GM19455 (cell line): ENCODE measurements at regions not wholly inside any gene's neighbourhood (a gene's known extent, or its start where the extent isn't known, plus 50 kb on each side); places are given as distances from the start of the nearest gene placed in this dataset.

ENCODE experiments used
- ATAC-seq: cut with Tn5 transposase; IDR thresholded peaks from one replicate; pipeline ENCODE4 v1.9.1; 2021; ENCODE audit not compliant: unreplicated experiment

DNA sequence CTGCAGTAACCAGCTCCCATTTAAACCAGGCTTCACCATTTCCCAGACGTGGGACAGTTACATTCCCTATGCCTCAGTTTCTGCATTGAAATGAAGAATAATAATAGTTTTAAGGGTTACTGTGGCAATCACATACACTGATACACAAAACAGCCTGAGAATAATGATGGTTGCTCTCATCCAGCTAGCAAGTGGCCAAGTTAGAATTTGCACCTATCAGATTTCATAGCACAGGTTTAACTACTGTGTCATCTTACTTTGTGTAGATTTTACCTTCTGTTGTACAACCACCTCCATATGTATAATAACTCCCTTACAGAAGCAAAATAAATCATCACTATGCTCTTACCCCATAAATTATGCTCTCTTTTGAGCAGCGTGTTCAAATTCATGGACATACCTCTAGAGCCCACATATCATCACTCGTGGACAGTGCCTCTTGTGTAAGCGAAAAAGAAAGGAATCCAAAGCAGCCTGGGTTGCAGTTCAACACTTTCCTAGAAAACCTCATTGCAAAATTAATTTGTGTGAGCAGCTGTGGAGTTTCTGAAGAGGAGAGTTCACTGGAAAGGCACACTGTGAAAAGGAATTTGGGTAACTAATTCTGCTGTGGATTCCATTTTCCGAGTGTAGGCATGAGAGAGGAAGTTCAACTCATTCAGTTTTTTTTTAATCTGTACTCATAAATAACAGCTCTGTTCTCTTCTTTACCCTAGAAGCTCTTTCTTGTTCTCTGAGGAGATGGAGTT lies 492.5 kb downstream of the ARL4A start:
- no peak for ATAC-seq

DNA sequence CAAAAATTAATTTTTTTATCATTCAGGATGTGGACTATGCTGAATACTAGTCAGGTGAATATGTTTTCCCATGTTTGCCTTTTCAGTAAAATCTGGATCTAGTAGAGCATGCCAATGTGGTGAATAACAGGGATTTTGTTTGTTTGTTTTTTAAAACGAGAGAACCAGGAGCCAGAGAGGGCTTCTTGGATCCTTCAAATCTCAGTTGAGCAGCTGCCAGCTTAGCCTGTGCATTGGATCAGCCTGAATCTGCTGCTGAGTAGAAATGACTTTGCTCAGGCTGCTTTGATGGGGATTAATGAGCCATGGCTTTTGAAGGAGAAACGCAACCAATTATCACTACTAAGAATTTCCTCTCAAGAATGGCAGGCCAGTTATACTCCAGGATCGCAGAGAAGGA lies 493.8 kb downstream of the ARL4A start:
- no peak for ATAC-seq

DNA sequence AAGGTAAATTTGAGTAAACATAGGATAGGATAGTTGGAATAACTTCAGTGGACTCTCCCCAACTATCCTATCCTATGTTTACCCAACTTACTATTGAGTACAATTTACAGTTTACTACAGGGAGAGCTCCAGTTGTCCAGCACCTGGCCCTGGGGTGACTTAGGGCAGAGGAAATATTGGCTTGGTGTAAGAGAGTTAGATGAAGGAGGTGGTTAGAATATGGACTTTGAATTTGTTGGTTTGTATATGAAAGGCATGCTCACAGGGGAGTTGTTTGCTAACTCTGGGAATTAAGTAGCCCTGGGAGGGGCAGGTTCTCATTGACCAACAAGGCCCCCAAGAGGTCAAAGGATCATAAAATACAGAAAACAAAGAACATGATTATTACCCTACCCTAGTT lies 497.7 kb downstream of the ARL4A start:
- no peak for ATAC-seq

DNA sequence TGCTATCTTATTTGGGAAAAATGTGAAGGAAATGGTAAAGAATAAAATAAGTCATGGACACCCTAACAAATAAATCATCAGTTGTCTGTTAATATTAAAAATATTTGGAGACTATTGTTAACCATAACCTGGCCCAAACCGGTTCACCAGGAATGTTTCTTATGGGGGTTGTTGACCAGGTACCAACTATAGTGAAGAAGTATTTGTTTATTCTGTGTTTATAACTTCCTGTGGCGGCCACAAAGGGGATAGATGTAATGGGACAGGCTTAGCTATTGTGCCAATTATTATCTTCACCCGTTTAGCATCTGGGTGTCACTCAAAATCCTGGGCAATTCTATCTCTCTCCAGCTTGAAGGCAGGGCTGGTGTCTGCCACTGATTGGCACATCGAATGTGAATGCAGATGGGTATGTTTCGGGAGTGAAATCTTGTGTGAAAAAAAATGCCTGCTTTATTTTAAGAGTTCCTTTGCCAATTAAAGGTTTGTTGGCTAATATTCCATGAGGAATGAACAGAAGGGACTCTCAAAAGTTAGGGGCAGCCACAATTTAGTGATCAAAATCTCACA lies 500.9 kb downstream of the ARL4A start:
- ATAC-seq, result no peak

DNA sequence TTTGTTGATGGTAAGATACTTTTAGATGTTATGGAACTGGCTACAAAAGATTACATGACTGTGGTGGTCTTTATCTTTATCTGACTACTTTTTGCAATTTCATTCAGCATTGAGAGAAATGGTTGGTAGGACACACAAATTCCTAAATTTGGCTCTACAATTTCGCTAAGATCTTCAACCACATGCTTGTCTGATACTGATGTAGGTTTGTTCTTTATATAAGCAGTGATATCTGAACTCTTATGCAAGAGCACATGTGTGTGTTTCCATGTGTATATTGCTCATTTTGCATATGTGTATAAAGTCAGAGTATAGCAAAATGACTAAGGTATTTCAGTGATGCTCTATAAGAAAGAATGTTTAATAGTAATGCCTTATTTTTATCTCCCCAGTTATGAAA lies 501.5 kb downstream of the ARL4A start:
- no peak for ATAC-seq

DNA sequence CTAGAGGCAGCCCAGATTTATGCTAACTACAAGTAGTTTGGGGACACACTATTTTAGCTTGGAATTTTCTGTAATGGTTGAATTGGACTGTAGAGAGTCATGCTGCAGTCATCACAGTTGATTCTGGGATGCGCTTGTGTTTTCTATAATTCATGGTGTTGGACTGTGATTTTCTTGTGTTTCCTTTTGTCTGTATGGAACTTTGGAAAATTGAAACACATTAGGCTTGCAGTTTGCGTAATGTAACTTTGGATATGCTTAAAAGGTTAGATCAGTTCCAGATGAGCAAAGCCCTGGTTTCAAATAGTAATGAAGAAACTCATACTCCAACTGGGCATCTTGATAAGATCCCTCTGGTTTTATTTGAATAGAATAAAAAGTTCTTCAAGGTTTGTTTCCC lies 502.2 kb downstream of the ARL4A start:
- ATAC-seq, result no peak

DNA sequence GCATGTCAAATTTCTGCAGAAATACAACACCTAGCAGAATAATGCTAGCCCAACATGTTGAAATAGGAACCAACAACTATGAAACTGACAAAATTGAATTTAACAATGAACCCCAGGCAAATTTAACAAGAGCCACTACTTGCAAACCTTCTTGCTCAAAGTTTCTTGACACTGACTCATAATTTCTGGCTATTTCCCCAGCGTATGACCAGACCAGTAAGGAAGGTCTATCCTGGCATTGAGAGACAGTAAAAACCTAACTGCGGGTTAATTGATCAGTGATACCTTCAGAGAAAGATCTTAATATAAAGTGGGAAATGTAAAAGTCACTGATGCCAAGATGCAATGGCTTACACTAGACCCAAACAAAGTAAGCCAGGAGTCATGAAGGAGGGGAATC lies 510.1 kb downstream of the ARL4A start:
- ATAC-seq, result no peak

DNA sequence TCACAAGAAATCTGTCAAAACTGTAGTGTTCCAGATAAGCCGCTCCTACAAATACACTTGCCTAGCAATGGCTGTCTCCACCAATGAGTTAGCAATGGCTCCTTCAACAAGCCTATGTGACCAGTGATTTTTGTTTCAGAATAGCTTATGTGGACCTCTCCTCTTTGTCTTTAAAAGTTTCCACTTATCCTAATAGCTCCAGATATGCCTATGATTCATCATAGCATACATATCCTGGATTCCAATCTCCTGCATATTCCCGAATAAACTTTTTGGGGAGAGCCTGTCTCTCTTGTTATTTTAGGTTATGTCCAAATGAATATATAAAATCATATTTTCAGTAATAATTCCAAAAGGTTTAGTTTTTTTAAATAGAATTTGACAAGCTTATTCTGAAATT lies 510.6 kb downstream of the ARL4A start:
- no peak for ATAC-seq

DNA sequence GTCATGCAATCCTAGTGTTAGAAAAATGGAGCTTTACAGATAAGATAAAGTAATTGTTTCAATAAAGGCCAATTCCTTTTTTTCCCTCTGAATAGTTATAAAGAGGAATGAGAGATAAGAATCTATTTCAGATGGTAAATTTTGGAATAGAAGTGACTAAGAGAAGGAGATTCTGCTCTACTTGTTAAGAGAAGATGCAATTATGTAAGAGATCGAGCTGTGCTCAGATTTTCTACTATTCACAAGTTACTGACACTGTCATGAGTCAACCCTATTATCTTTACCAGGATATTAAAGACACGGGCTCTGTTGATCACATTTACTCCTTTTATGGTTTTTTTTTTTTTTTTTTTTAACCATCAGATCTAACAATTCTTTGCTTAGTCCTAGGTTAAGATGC lies 511.3 kb downstream of the ARL4A start:
- ATAC-seq, result no peak

DNA sequence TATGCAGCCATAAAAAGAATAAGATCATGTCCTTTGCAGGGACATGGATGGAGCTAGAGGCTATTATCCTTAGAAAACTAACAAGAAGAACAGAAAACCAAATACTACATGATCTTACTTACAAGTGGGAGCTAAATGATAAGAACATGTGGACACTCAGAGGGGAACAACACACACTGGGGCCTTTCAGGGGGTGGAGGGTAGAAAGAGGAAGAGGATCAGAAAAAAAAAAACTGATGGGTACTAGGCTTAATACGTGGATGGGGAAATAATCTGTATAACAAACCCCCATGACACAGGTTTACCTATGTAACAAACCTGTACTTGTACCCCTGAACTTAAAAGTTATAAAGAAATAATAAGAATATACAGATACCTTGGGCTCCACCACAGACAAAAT lies 514.2 kb downstream of the ARL4A start:
- ATAC-seq, result no peak

DNA sequence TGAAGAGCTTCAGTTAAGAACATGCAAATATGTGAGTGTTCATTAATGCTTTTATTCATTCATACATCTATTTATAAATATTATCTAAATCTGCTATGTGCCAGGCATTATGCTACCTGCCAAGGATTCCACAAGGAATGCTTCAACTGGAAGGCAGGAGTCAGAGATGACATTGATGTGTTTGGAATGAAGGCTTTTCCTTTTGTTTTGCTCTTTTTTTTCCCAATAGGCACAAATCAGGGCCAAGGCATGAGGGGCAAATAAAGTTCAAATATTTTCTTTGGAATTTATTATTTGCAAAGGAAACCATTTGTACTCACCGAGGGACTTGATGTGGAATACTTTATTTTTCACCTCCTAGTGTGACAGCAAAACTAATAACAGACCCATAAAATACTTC lies 530.3 kb downstream of the ARL4A start:
- no peak for ATAC-seq

DNA sequence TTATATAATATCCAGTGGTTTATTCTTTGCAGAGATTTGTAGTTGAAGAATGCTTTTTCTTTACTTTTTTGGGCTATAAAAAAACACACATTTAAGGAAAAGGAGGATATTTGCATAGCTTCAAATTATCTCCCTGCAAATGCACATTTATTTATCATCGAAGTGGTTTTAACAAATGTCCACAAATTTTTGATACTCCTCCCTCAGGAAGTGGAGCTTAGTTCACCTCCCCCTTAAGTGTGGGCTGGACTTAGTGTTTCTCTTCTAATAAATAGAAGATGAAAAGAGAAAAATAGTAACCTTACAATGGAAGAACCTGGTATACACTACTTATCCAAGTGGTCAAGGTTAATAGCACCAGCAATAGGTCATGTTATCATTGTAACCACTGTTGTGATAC lies 537.6 kb downstream of the ARL4A start:
- no peak for ATAC-seq

DNA sequence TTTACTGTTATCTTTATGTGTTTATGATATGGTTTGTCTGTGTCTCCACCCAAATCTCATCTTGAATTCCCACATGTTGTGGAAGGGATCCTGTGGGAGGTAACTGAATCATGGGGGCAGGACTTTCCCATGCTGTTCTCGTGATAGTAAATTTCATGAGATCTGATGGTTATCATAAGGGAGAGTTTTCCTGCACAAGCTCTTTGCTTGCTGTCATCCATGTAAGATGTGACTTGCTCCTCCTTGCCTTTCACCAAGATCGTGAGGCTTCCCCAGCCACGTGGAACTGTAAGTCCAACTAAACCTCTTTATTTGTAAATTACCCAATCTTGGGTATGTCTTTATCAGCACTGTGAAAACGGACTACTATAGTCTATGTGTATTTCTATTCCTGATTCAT lies 539.0 kb downstream of the ARL4A start:
- no peak for ATAC-seq

DNA sequence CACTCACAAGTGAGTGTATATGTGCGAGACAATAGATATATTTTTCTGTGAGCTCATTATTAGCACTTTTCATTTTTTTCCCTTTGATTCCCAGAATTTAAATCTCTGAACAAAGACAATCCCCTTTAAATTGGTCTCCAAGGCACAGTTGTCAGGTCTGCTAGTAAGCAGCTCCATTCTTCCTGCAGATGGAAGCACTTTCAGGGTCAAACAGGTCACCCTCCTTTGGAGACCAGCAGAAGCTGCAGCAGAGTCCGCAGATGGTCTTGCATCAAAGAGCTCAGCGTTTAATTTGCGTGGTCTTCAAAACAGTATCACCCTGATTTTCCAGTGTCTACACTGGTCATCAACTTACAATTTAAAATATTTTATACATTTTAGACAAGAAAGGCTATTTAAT lies 543.8 kb downstream of the ARL4A start:
- no peak for ATAC-seq

DNA sequence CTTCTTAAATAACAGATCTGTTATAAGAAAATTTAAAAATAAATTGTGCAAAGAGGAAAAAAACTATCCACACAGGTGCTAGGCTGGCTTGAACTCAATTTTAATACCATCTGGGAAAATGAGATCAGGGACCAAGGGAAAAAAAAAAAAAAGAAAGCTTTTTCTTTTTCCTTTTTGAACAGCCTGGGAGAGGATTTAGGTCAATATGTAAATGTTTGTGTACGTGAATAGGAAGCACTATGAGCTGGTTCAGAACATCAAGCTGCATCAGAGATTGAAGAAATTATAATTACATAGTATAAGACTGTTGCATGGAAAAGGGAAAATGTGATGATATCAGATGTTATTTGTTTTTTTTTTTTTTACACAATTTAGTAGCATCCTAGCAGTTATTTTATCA lies 548.0 kb downstream of the ARL4A start:
- ATAC-seq, result no peak

DNA sequence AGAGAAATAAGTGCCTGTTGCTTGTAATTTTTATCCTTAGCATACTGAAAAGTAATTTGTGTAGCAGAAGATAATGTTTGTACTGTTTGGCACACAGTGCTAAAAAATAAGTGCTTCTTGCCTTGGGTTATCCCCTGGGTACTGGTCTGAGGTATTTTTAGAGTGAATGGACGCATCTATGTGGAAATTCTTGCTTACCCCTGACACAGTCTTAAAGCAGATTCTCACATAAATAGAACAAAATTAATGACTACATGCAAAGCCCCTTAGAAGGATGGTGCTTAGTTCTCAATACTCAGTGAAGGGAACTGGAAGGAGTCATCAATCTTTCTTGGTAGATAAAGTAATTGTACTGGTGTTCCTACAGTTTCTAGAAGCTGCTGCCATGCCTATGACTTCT lies 548.6 kb downstream of the ARL4A start:
- ATAC-seq, result no peak

DNA sequence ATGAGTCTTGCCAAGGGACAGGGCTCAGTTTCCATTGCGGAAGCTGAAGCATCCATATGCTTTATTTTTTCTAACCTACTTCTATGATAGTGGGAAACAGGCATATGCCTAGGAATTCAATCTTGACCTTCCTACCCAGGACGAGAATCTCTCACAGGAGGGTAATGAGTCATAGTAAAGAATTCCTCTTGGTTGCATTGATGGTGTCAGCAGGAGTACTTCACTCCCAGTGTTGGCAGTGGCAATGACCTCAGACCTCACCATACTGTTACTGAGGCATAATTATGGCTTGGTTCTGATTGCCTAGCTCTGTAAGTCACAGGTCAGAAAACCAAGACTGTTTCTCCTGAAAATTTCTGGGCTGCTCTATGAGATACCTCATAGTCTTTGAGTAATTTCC lies 552.9 kb downstream of the ARL4A start:
- no peak for ATAC-seq

DNA sequence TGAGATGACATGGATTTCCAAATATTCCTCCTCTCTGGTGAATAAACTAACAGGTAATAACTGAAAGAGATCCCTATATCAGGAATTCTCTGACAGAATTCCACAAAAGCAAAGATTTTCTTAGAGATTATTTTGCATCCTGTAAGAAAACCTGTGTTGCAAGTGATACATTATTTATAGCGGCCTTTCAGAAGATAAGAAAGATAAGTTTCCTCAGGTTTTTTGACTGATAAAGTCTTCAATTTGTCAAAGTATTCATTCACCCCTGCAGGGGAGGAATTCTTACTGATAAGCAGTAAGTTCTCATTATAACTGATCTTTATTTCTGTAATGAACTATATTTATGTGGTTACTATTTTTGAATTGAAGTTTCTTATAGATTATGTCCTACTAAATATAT lies 554.0 kb downstream of the ARL4A start:
- ATAC-seq, result no peak

DNA sequence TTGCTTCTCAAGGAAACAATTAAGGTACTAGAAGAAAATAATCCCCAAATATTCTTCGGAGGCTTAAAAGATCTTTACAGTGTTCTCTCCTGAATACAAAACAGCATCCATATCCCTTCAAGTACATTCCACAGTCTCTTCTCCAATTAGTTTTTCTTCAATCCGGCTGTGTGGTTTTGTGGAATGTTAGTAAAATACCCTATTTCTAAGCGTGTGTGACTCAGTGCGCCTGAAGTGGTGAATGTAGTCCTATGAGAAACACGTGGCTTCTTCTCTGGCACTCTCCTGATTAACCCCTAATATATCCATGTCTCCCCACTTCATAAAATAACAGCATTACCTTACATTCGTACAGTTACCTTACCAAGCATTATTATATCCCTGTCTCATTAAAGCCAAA lies 570.2 kb downstream of the ARL4A start:
- no peak for ATAC-seq

DNA sequence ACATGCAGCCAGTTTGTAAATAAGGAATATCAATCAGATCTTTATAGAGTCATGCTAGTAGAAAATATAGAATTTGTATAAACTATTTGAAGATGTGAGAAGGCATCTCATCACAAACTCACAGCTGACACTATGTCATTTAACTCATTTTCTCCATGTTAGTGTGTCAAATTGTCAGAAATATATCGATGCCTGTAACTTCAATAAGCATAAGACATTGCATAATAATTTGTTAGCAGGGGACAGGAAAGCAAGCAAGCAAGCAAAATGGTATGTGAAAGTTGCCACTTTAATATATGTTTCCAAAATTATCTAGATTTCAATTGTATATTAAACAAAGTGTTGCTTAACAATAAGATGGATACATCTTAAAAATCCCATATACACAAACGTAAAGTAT lies 571.0 kb downstream of the ARL4A start:
- no peak for ATAC-seq

DNA sequence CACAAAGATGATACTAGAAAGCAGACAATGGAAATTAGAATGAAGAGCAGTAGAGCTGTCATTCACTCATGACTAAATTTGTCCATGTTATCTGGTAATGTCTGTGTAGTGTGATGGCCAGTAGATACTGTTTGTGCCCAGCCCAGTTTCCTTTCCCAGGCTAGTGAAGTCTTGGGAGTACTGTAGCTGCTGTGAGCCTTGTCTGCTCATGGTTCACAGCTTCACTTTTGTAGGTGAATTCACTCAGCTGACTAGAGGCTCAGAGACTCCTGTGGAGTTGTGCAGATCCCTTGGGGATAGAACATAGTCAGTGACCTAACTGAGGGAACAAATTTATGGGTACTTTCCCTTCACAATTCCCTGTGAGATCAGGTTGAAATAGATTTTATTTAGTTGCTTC lies 572.5 kb downstream of the ARL4A start:
- ATAC-seq, result no peak

DNA sequence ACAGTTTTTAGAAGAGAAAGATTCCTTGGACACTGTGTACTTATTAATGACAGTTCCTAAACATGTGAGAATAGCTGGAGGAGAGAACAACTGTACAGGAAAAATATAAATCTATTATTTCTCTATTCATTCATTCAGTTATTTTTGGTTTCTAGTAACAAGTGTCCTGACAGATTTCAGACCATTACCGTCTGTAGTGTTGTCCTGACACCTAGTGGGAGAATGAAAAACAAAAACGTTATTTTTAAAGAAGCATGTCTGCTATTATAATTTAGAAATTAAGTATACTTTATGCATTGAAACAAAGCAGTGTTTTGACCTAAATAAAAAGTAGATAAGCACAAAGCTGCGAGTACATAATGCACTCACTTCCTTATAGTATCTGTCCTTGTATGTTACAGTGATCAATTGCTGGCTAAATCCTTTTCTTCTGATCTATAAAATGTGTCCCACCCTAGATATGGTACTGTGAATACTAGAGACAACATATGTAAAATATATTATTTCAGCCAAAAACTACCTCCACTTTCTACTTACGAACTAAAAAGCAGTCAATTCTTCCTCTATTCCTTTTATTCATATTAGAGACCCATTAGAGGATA lies 575.6 kb downstream of the ARL4A start:
- ATAC-seq, result no peak

DNA sequence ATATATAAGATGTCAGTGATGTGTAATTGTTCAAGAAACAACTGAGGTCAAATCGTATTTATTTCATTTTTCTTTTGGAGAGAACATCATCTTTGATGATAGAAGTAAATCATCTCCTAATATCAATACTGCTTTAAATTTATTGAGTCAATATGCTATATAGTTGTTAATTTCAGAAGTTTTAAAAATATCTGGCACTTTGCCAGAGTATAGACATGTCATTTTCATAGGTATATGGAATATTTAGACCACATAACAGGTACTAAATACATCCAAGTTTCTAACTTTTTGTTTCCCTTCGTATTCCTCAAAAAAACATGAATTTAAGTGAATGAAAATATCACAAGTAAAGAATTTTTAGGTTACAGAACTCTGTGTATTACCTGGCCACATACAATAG lies 577.8 kb downstream of the ARL4A start:
- no peak for ATAC-seq
